Stimulated activated naive B cell treated with anti-CD40 and anti-IgM and Interleukin-4, amounts not matched to agents 10 μg/mL and 1 μg/mL and 100 μg/mL, for 72 hours (primary cell): ENCODE measurements at regions not wholly inside any gene's neighbourhood (a gene's known extent, or its start where the extent isn't known, plus 50 kb on each side); places are given as distances from the start of the nearest gene placed in this dataset.
A peak's percentile ranks its signal among the peaks of the same experiment; 100 is the strongest.

Experiments
- ATAC-seq, 2 donors: fragments of 150-1000 bp; cut with Tn5 transposase; replicated peaks; 2 replicates each; pipeline ENCODE4 v1.10.0; 2021; ENCODE audit warnings: moderate library complexity in 1 of 2
- DNase-seq: peaks from one replicate; pipeline ENCODE4 v3.0.0; 2021
- H3K27ac Mint-ChIP-seq: one replicate; pipeline ENCODE4 v1.8.0; 2022; ENCODE audit warnings: mild to moderate bottlenecking, mixed read lengths
- H3K27me3 Mint-ChIP-seq, 2 donors: one replicate each; pipeline ENCODE4 v1.8.0; 2022; ENCODE audit warnings: mixed read lengths in 2 of 2
- H3K36me3 Mint-ChIP-seq, 2 donors: one replicate each; pipeline ENCODE4 v1.8.0; 2022; ENCODE audit warnings: mixed read lengths in 2 of 2, mild to moderate bottlenecking in 1 of 2
- H3K4me1 Mint-ChIP-seq, 2 donors: one replicate each; pipeline ENCODE4 v1.8.0; 2022; ENCODE audit warnings: mixed read lengths in 2 of 2, mild to moderate bottlenecking in 1 of 2
- H3K4me3 Mint-ChIP-seq, 2 donors: one replicate each; pipeline ENCODE4 v1.8.0; 2022; ENCODE audit warnings: mild to moderate bottlenecking in 2 of 2, mixed read lengths in 2 of 2, moderate library complexity in 1 of 2
- H3K9me3 Mint-ChIP-seq, 2 donors: one replicate each; pipeline ENCODE4 v1.8.0; 2022; ENCODE audit warnings: mixed read lengths in 2 of 2, mild to moderate bottlenecking in 1 of 2

DNA sequence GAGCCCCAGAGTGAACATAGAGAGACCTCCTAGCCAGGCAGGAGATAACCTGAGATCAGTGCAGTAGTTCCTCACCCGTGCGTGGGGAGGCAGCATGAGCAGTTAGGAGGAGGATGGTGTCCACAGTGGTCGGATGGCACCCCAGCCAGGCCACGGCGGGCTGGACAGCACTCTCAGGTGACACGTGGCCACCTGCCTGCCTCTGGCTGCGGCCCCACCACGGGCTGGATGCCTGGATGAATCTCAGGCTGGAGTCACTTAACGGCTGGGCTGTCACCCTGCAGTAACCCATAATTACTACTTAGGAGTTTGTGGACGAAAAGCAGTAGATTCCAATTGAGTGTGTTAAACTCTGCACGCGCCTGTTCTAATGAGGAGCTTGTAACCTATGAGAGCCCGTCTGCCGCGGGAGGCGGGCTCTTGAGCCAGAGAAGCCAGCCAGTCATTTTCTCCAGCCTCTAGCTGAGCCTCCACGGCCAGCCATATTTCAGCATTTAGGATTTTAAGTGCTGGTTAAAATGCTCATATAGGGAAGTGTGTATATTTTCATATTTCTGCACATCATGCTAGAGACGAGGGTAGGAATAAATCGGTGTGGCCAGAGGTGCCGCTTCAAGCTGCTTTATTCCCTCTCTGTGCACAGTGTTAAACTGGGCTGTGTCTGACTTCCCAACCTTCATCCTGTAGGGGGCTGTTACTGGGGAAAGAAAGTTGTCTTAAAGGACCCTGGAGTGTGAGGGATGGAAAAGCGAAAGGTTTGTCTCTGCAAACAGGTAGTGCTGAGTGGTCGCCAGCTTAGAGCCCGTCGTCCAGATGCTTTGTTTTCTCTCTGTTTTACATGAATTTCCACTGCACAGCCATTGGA is 144.0 kb downstream of the GLI2 start:
- H3K4me3 Mint-ChIP-seq: no peak overlapping the region
- H3K27me3 Mint-ChIP-seq: no peaks in the 10 kb centered on the region
- no peaks in the 10 kb centered on the region for H3K4me1 Mint-ChIP-seq
- ATAC-seq (no peak), DNase-seq (no peak)
- no peak overlapping the region for H3K27ac Mint-ChIP-seq
- H3K36me3 Mint-ChIP-seq: no peaks in the 10 kb centered on the region
- H3K9me3 Mint-ChIP-seq: peaks cover 0 to 2% of the 10 kb centered on the region in 2 donors

DNA sequence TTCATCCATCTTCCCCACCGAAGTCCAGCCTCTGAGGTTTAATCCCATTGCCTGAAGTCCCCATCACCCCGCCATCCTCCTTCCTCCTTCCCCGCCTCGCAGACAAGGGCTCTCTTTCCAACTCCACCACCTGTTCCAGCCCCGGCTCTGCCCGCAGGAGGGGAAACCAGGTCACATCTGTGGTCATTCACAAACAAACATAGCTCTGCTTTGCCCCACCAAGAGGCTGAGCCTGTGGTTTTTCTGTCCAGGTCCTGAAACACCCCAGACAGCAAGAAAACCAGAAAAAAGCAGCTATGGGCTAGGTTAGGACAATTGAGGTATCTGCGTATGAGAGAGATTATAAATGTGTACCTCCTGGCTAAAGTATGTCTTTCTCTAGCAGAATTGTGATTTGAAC is 144.7 kb downstream of the GLI2 start:
- H3K4me3 Mint-ChIP-seq: no peak overlapping the region
- H3K4me1 Mint-ChIP-seq: no peaks in the 10 kb centered on the region
- ATAC-seq: no peak
- H3K36me3 Mint-ChIP-seq: no peaks in the 10 kb centered on the region
- no peaks in the 10 kb centered on the region for H3K27me3 Mint-ChIP-seq
- no peak for DNase-seq
- H3K27ac Mint-ChIP-seq: no peak overlapping the region
- H3K9me3 Mint-ChIP-seq: no peaks in the 10 kb centered on the region

DNA sequence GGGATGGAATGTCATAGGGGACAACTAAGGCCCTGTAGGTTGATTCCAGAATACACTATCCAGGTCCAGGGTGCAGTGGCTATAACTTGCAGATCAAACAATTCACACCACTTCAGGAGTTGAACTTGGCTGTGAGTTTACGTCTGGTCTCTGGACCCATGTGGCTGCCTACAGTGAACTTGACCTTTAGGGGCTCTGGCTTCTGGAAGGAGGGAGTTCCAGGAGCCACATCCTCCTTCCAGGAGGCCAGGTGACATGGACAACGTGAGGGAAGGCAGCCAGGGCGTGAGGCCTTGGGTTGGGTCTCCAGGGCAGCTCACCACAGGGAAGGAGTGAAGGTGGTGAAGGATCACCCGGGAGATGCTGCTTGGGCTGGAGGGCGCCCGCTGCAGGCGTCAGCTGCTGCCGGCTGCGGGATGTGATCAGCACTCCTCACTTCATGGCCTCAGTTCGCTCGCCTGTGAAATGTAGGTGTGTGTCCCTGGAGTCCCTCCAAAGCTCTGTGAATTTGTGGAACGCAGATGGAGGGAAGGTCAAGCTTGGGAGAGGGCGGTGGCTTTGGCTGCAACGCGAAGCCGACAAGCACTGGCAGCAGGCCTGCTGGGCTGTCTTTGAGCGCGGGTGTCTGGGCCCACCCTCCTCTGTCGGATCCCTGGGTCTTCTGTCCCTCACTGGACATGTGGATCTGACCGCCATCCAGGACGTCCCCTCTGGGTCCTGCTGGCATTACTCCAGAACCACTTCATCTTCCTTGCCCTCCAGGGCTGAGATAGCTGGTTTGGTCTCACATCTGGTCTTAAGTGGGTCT is 146.5 kb downstream of the GLI2 start:
- H3K4me3 Mint-ChIP-seq: no peak overlapping the region
- H3K9me3 Mint-ChIP-seq: no peaks in the 10 kb centered on the region
- H3K27me3 Mint-ChIP-seq: no peaks in the 10 kb centered on the region
- ATAC-seq (no peak), DNase-seq (no peak)
- H3K36me3 Mint-ChIP-seq: no peaks in the 10 kb centered on the region
- no peak overlapping the region for H3K27ac Mint-ChIP-seq
- H3K4me1 Mint-ChIP-seq: no peaks in the 10 kb centered on the region

DNA sequence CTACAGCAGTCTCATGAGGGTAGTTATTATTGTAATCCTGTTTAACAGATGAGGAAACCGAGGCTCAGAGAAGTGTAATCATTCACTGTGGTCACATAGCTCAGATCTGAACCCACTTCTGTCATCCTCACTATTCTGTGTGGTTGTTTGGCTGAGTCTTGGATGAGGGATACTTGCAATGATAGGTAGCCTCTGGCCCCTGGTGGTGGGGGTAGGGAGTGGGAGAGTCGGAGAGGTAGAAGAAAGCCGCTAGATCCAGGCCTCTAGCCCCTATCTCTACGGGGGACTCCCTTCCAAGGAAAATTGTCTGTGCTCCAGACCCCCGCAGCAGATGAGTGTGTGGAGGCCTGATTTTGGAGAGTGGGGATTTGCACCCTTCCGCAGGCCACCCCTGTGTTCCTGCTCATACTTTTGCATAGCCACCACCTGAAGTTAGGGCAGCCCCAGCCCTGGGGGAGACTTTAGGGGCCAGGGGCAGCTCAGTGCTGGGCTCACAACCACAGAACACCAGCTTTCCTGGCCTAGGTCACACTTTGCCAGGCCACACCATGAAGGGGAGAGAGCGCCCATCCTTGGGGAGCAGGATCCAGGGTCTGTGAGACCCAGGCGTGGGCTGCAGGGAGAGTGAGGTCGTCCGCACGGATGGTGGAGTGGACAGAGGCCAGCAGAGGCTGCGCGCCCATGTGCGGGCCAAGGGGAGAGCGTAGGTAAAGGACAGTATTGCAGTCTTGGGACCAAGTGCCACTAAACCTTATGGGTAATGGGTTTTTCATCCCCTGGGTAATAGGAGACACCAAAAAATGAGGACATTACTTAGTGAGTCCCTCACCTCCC is 148.2 kb downstream of the GLI2 start:
- H3K4me3 Mint-ChIP-seq: no peak overlapping the region
- DNase-seq (no peak), ATAC-seq (no peak)
- no peak overlapping the region for H3K27ac Mint-ChIP-seq
- no peaks in the 10 kb centered on the region for H3K9me3 Mint-ChIP-seq
- H3K36me3 Mint-ChIP-seq: no peaks in the 10 kb centered on the region
- no peaks in the 10 kb centered on the region for H3K4me1 Mint-ChIP-seq
- no peaks in the 10 kb centered on the region for H3K27me3 Mint-ChIP-seq

DNA sequence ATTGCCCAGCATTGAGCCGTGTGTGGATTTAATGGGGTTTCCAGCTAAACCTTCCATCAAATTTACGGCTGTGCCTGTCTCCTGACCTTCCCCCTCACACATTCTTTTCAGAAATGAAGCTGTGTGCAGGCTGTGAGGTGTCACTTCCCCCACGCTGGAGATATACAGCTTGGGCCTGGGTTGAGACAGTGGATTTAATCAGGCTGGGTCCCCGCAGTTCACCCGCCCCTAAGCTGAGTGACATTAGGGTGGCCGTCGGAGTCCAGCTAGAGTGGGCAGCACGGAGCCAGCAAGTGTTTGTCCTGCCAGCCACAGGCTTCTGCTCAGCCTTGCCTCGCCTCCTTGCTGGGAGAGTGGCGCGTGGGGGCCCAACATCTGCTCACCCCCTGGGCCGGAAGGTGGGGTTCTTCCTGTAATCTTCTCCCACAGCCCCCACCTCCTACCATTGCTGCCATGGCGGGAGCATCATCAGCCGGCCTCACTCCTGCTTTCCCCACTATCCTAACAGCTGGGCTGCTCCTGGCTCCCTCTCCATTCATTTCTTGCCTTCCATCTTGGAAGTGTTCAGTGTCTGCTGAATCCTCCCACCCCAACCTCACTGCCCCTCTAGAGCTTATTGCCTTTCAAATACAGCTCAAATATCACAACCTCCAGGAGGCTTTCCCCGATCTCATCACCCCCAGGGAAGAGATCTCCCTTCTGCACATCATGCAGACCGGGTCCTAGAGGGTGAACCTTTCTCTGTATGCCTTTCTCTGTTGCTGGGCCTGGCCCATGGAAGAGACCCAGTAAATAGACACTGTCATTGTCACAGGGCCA is 149.0 kb downstream of the GLI2 start:
- DNase-seq (no peak), ATAC-seq (no peak)
- Mint-ChIP-seq H3K27ac (peak overlapping the region; percentile 37), H3K4me1 (no peaks in the 10 kb centered on the region), H3K9me3 (no peaks in the 10 kb centered on the region), H3K27me3 (no peaks in the 10 kb centered on the region), H3K36me3 (no peaks in the 10 kb centered on the region), H3K4me3 (no peak overlapping the region)

DNA sequence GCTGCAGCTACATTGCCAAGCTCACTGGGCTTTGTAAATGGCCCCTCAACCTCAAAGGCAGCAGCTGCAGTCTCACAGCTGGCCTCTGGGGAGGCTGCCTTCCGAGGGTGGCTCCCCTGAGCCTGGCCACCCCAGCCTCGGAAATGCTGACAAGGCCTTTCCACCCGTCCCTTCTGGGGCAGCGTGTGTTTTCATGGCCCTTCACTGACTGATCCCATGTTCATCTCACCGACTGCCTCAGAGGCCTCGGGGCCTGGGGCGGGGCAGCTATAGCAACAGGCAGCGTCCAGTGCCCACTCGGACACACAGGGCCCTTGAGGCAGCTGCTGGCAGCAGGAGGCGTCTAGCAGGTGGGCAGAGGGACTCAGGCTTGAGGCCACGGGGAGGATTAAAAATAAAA is 149.7 kb downstream of the GLI2 start:
- no peak for DNase-seq
- H3K27me3 Mint-ChIP-seq: no peaks in the 10 kb centered on the region
- no peaks in the 10 kb centered on the region for H3K4me1 Mint-ChIP-seq
- no peaks in the 10 kb centered on the region for H3K9me3 Mint-ChIP-seq
- H3K4me3 Mint-ChIP-seq: no peak overlapping the region
- no peaks in the 10 kb centered on the region for H3K36me3 Mint-ChIP-seq
- H3K27ac Mint-ChIP-seq: no peak overlapping the region
- no peak for ATAC-seq

DNA sequence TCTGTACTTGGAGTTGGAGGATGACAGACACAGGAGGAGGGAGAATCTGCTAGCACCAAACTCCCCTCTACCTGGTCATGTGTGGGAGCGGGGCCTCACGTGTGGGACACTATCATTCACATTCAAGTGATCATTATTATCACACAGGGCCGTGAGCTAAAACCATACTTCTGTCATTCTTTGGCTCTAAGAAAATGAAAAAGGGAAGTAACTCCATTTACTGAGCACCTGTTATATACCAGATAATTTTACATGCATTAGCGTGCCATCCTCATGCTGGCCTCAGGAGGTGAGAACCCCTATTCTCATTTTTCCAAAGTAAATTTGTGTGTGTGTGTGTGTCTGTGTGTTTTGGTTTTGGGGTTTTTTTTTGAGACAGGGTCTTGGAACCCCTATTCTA is 150.1 kb downstream of the GLI2 start:
- Mint-ChIP-seq H3K27ac (no peak overlapping the region), H3K4me1 (no peaks in the 10 kb centered on the region), H3K4me3 (no peak overlapping the region), H3K27me3 (no peaks in the 10 kb centered on the region), H3K9me3 (no peaks in the 10 kb centered on the region), H3K36me3 (no peaks in the 10 kb centered on the region)
- no peak for ATAC-seq
- no peak for DNase-seq

DNA sequence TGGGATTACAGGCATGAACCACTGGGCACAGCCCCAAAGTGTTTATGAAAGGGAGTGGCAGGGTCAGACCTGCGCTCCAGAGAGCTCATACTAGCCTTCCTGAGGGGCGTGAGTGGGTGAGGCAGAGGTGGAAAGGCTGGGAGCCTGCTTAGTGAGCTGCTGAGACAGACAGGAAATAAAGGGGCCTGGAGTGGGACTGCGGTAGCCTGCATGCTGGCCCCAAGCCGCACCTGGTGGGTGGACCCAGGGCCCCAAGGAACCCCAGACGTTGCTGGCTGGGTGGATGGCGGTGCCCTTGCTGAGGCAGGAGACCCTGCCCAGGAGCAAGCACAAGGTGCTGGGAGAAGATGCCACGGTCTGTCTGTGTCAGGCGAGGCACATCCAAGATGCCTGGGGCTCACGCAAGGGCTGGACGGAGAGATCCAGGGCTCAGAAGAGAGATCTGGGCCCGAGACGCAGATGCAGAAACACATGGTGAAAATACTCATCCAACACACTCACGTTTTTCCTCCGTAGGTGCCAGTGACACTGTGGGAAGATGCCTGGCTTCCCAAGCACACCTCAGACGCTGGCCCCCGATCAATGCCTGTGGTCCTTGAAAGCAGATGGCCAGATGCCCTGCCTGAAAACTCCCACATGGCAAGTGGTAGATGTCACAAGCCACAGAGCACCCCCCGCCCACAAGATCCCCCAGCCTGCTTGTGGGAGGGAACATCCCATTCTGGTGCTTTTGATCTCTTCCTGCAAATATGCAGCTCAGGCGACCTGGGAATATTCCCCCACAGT is 151.1 kb downstream of the GLI2 start:
- Mint-ChIP-seq H3K27me3 (no peaks in the 10 kb centered on the region), H3K27ac (no peak overlapping the region), H3K9me3 (no peaks in the 10 kb centered on the region), H3K4me1 (no peaks in the 10 kb centered on the region), H3K36me3 (no peaks in the 10 kb centered on the region), H3K4me3 (no peak overlapping the region)
- no peak for ATAC-seq
- DNase-seq: no peak

DNA sequence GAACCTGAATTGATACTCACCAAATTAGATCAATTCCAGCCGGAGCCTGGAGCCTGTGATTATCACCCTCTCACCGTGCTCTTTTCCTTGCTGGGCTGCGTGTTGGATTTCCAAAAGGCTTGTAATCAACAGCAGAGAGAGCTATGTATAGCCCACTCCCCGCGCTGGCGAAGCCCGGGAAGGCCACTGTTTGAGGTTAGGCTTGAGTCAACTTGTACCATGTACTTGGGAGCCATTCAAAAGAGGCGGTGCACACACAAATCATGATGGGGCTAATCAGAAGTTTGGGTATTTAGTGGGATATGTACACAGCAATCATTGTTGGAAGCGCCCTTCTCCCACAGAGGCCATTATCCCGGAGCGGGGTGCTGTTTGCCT is 151.6 kb downstream of the GLI2 start:
- Mint-ChIP-seq H3K4me3 (no peak overlapping the region), H3K9me3 (no peaks in the 10 kb centered on the region), H3K27me3 (no peaks in the 10 kb centered on the region), H3K27ac (no peak overlapping the region), H3K4me1 (no peaks in the 10 kb centered on the region), H3K36me3 (no peaks in the 10 kb centered on the region)
- ATAC-seq: no peak
- no peak for DNase-seq

DNA sequence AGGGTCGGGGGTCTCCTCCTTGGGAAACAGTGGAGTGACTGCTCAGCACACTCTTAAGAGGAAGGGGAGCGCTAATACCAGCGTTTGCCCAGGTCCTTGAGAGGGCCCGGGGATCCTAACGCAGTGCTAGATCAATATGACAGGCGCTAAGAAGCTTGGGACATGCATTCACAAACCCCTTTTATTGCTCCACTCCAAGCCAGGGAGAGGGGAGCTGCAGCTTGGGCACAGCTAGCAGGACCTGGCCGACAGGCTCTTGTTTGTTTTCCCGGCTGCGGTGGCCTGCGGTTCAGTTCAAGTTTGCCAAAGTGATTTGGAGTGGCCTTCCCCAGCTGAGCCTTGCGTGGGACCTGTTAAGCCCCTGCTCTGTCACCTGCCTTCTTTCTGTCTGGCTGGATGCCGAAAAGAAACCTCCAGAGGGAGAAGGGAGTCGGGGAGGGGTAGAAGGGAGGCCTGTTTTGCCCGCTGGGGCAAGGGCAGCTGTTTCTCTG is 152.1 kb downstream of the GLI2 start:
- no peak for ATAC-seq
- no peak for DNase-seq
- no peaks in the 10 kb centered on the region for H3K9me3 Mint-ChIP-seq
- no peaks in the 10 kb centered on the region for H3K36me3 Mint-ChIP-seq
- H3K27me3 Mint-ChIP-seq: no peaks in the 10 kb centered on the region
- H3K4me1 Mint-ChIP-seq: no peaks in the 10 kb centered on the region
- H3K4me3 Mint-ChIP-seq: no peak overlapping the region
- H3K27ac Mint-ChIP-seq: no peak overlapping the region

DNA sequence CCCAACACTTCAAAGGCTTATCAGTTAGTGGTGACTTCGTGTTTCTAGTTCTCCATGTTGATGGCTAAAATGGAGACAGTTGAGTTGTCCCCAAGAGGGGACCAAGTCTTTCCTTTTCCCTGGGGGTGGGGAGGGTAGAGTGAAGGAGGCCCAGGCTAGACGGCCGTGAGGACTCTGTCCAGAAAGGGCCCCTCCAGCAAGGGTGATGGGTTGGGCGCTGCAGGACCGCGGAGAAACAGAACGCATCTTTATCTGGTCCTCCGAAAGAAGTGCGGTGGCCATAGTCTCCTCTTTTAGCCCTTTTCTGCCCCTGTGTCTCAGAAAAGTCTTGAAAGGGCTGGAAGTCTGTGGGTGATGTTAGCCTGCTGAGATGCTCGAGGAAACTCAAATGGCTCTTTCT is 153.2 kb downstream of the GLI2 start:
- Mint-ChIP-seq H3K36me3 (no peaks in the 10 kb centered on the region), H3K9me3 (no peaks in the 10 kb centered on the region)
- no peak for DNase-seq

DNA sequence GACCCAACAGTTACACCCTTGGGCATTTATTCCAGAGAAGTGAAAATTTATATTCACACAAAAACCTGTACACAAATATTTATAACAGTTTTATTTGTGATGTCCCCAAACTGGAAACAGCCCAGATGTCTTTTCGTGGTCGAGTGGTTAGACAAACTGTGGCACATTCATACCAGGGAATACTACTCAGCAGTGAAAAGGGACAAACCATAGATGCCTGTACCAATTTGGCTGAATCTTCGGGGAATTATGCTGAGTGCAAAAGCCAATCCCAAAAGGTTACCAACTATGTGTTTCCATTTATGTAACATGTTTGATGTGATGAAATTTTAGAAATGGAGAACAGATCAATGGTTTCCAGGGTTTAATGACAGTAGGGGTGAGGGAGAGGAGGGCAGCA is 154.3 kb downstream of the GLI2 start:
- no peak for DNase-seq
- no peaks in the 10 kb centered on the region for H3K36me3 Mint-ChIP-seq
- no peaks in the 10 kb centered on the region for H3K9me3 Mint-ChIP-seq

More for the DNA sequence above, 153.2 kb downstream of the GLI2 start:
- Mint-ChIP-seq H3K27ac (no peak overlapping the region), H3K4me3 (no peak overlapping the region), H3K27me3 (no peaks in the 10 kb centered on the region), H3K4me1 (no peaks in the 10 kb centered on the region)
- ATAC-seq: no peak

More for the DNA sequence above, 154.3 kb downstream of the GLI2 start:
- no peak for ATAC-seq
- Mint-ChIP-seq H3K4me3 (no peak overlapping the region), H3K27ac (no peak overlapping the region), H3K27me3 (no peaks in the 10 kb centered on the region), H3K4me1 (no peaks in the 10 kb centered on the region)
